GM12878 (cell line): ENCODE measurements at regions not wholly inside any gene's neighbourhood (a gene's known extent, or its start where the extent isn't known, plus 50 kb on each side); places are given as distances from the start of the nearest gene placed in this dataset.
A peak's percentile ranks its signal among the peaks of the same experiment; 100 is the strongest.

Source experiments
- ATAC-seq: fragments of 200-7000 bp; cut with Tn5 transposase; 3 replicates; pipeline ENCODE4 v1.9.1; 2020; ENCODE audit warnings: mild to moderate bottlenecking, moderate library complexity
- BruUV-seq: library from RNA; stranded (reverse); fragments of 400-500 nt; replicated peaks from 2 replicates; lab custom pipeline; 2021; lab: Mats Ljungman, UMichigan
- CTCF ChIA-PET: fragments of 300-600 bp; sonication (Branson Sonifier 250); formaldehyde crosslinking; extraction: SDS; loops from one replicate; lab custom pipeline; 2021; ENCODE audit warnings: inconsistent platforms; lab: Yijun Ruan, JAX
- POLR2A ChIA-PET: fragments of 350-600 bp; formaldehyde crosslinking; extraction: SDS; loops from one replicate; lab custom pipeline; 2021; ENCODE audit warnings: inconsistent platforms; lab: Charles Lee
- RAD21 ChIA-PET: fragments of 300-600 bp; sonication (Branson Sonifier 250); formaldehyde crosslinking; loops from one replicate; lab custom pipeline; 2023; ENCODE audit warnings: antibody characterized with exemption; ENCODE audit not compliant: unreplicated experiment; lab: Charles Lee
- SMC1A ChIA-PET: fragments of 300-600 bp; sonication (Branson Sonifier 250); formaldehyde crosslinking; loops from one replicate; lab custom pipeline; 2023; ENCODE audit not compliant: unreplicated experiment, uncharacterized antibody; lab: Charles Lee
- DNase-seq: peaks from one replicate; pipeline ENCODE4 v3.0.0-alpha.2; 2011; ENCODE audit warnings: low read depth, low spot score
- FAIRE-seq: peaks from 3 replicates; lab custom pipeline; 2011; peaks lifted over from hg19 to GRCh38; lab: Jason Lieb, UNC
- H2AFZ ChIP-seq: 2 replicates; pipeline ENCODE4 v1.6.0; 2011; ENCODE audit warnings: low read depth, low read length, control low read depth; ENCODE audit not compliant: control insufficient read depth
- H3K27ac ChIP-seq: 2 replicates; pipeline ENCODE4 v1.5.1; 2011; ENCODE audit warnings: control low read depth; ENCODE audit not compliant: control insufficient read depth, insufficient read depth
- H3K27me3 ChIP-seq, 2 experiments: replicated peaks in 1 of 2; 2 replicates each; pipeline versions ENCODE4 v1.6.0 to v1.6.1; 2011; ENCODE audit warnings: low read length in 1 of 2; ENCODE audit not compliant: control insufficient read depth in 2 of 2, insufficient read depth in 2 of 2
- H3K36me3 ChIP-seq, 2 experiments: 2 replicates each; pipeline ENCODE4 v1.5.1; 2011; ENCODE audit warnings: low read length in 1 of 2; ENCODE audit not compliant: control insufficient read depth in 2 of 2, insufficient read depth in 2 of 2
- H3K4me1 ChIP-seq: 2 replicates; pipeline ENCODE4 v1.6.1; 2011; ENCODE audit warnings: mild to moderate bottlenecking, low read length, moderate library complexity, mixed read lengths; ENCODE audit not compliant: control insufficient read depth, insufficient read depth
- H3K4me2 ChIP-seq: 2 replicates; pipeline ENCODE4 v1.6.0; 2011; ENCODE audit warnings: control low read depth; ENCODE audit not compliant: control insufficient read depth, insufficient read depth
- H3K4me3 ChIP-seq: fragments of 200-600 bp; sonication (generic); 2 replicates; pipeline ENCODE4 v1.5.1; 2016
- H3K79me2 ChIP-seq: 2 replicates; pipeline ENCODE4 v1.6.0; 2011; ENCODE audit warnings: low read length; ENCODE audit not compliant: control insufficient read depth, insufficient read depth
- H3K9ac ChIP-seq: 2 replicates; pipeline ENCODE4 v1.8.0; 2011; ENCODE audit warnings: low read length, control low read depth, mixed read lengths; ENCODE audit not compliant: control insufficient read depth, insufficient read depth
- H3K9me3 ChIP-seq: replicated peaks from 3 replicates; pipeline ENCODE4 v1.5.1; 2011; ENCODE audit warnings: mild to moderate bottlenecking, low read length; ENCODE audit not compliant: control insufficient read depth, insufficient read depth
- H4K20me1 ChIP-seq: 2 replicates; pipeline ENCODE4 v1.6.0; 2011; ENCODE audit not compliant: control insufficient read depth, insufficient read depth
- CBX5 ChIP-seq: sonication (generic); IDR thresholded peaks from 2 replicates; pipeline ENCODE4 v1.6.1; 2016; ENCODE audit warnings: low read depth, moderate library complexity, mild to moderate bottlenecking, inconsistent platforms
- CREM ChIP-seq: IDR thresholded peaks from 2 replicates; pipeline ENCODE4 v1.6.1; 2014; ENCODE audit warnings: antibody characterized with exemption, low read depth
- HDAC2 ChIP-seq: fragments of 200-600 bp; sonication (generic); IDR thresholded peaks from 2 replicates; pipeline ENCODE4 v1.6.1; 2017
- KLF5 ChIP-seq: fragments of 450-650 bp; IDR thresholded peaks from 2 replicates; pipeline ENCODE4 v1.6.1; 2014; ENCODE audit warnings: mild to moderate bottlenecking; ENCODE audit not compliant: partially characterized antibody
- NR2C2 ChIP-seq: IDR thresholded peaks from 2 replicates; pipeline ENCODE4 v1.6.1; 2011; ENCODE audit warnings: borderline replicate concordance, low read depth; ENCODE audit not compliant: control insufficient read depth, insufficient read length
- RB1 ChIP-seq: fragments of 450-650 bp; formaldehyde crosslinking; IDR thresholded peaks from 2 replicates; pipeline ENCODE4 v1.6.1; 2017; ENCODE audit warnings: mild to moderate bottlenecking, borderline replicate concordance
- SIN3A ChIP-seq: IDR thresholded peaks from 2 replicates; pipeline ENCODE4 v1.6.1; 2012; ENCODE audit warnings: low read depth, low read length, improper control_type of control experiment
- SIX5 ChIP-seq: IDR thresholded peaks from 2 replicates; pipeline ENCODE4 v1.6.1; 2011; ENCODE audit warnings: mild to moderate bottlenecking, low read depth, low read length, moderate library complexity; ENCODE audit not compliant: severe bottlenecking
- SMAD1 ChIP-seq: fragments of 450-650 bp; IDR thresholded peaks from 2 replicates; pipeline ENCODE4 v1.6.1; 2018; ENCODE audit warnings: mild to moderate bottlenecking, low read depth; ENCODE audit not compliant: partially characterized antibody
- USF1 ChIP-seq: IDR thresholded peaks from 2 replicates; pipeline ENCODE4 v1.6.1; 2011; ENCODE audit warnings: borderline replicate concordance, low read depth, mild to moderate bottlenecking, moderate library complexity, mixed read lengths, low read length; ENCODE audit not compliant: insufficient read depth; ENCODE audit errors: extremely low read length
- WGBS: methylation state at CpG from one replicate; pipeline ENCODE4 v1.1.6; 2016; ENCODE audit warnings: low lambda C conversion rate; ENCODE audit not compliant: insufficient replicate concordance, insufficient coverage; ENCODE audit errors: missing lambda C conversion rate; 5-methylcytosine and 5-hydroxymethylcytosine counted together
- in situ Hi-C: fragments of 300-500 bp; cut with MboI; formaldehyde crosslinking; loops from 9 replicates; pipeline ENCODE4 v1.14.3; 2018; ENCODE audit warnings: mixed read lengths
- intact Hi-C: fragments of 100-400 bp; cut with micrococcal nuclease; formaldehyde crosslinking; loops from one replicate; pipeline ENCODE4 v1.14.2; 2022; ENCODE audit not compliant: unreplicated experiment
- TF ChIP-seq, protein P1 (sequence below): fragments of 450-650 bp; conservative IDR thresholded peaks from 2 replicates; pipeline ENCODE4 v1.6.1; 2017; ENCODE audit warnings: mild to moderate bottlenecking, moderate library complexity

- Histone ChIP-seq H2AFZ (no peak overlapping the region), H3K9me3 (peaks cover 2% of the 10 kb centered on the region), H3K36me3 (no peaks in the 10 kb centered on the region), H3K79me2 (no peaks in the 10 kb centered on the region), H3K27ac (no peak overlapping the region), H3K4me2 (0 out of 2 replicates have a peak overlapping the region, but pooled peaks have one; percentile 2), H3K9ac (no peak overlapping the region), H3K4me3 (no peak overlapping the region), H4K20me1 (no peaks in the 10 kb centered on the region), H3K27me3 (peaks cover 0 to 3% of the 10 kb centered on the region in 2 experiments; a peak in 2 of 4 replicates), H3K4me1 (peaks cover 13% of the 10 kb centered on the region)
- SMC1A ChIA-PET: no interaction called here
- intact Hi-C loops: loop anchor here (1.0 to 5.0 kb wide), 3 partner anchors 85 to 272 kb away; no protein-coding TSS in a partner anchor
- TF ChIP-seq, protein P1, sequence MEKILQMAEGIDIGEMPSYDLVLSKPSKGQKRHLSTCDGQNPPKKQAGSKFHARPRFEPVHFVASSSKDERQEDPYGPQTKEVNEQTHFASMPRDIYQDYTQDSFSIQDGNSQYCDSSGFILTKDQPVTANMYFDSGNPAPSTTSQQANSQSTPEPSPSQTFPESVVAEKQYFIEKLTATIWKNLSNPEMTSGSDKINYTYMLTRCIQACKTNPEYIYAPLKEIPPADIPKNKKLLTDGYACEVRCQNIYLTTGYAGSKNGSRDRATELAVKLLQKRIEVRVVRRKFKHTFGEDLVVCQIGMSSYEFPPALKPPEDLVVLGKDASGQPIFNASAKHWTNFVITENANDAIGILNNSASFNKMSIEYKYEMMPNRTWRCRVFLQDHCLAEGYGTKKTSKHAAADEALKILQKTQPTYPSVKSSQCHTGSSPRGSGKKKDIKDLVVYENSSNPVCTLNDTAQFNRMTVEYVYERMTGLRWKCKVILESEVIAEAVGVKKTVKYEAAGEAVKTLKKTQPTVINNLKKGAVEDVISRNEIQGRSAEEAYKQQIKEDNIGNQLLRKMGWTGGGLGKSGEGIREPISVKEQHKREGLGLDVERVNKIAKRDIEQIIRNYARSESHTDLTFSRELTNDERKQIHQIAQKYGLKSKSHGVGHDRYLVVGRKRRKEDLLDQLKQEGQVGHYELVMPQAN: no peak
- TF ChIP-seq HDAC2 (no peak), RB1 (no peak), CBX5 (no peak), SIN3A (no peak), SIX5 (no peak), CREM (no peak), KLF5 (no peak), NR2C2 (no peak), USF1 (no peak), SMAD1 (no peak)
- in situ Hi-C loops: no loop called here
- FAIRE-seq (no peak), DNase-seq (no peak), ATAC-seq (no peak)
- WGBS: 87% methylated on average over 6 of the region's 6 CpGs
- CTCF ChIA-PET: interaction anchor here (0.6 to 2.8 kb wide), 2 partner anchors 23 to 25 kb away, joined by 3 to 16 read pairs; no protein-coding TSS in a partner anchor
- no TSS peak for BruUV-seq
- POLR2A ChIA-PET: no interaction called here
- RAD21 ChIA-PET: interaction anchor here (0.9 kb wide), 1 partner anchor 104 kb away, joined by 3 read pairs; no protein-coding TSS in a partner anchor
Observed at GRCh38 chr6:90369651-90370050, 73.0 kb upstream of the BACH2 start.
